HCT116 (cell line): ENCODE measurements at regions not wholly inside any gene's neighbourhood (a gene's known extent, or its start where the extent isn't known, plus 50 kb on each side); places are given as distances from the start of the nearest gene placed in this dataset.

Experiments used
- ATAC-seq: fragments of 200-7000 bp; cut with Tn5 transposase; 2 replicates; pipeline ENCODE4 v1.9.1; 2020; ENCODE audit warnings: mild to moderate bottlenecking, moderate library complexity
- BruUV-seq: library from RNA; stranded (reverse); fragments of 400-500 nt; replicated peaks from 2 replicates; lab custom pipeline; 2021; lab: Mats Ljungman, UMichigan
- CTCF ChIA-PET: fragments of 300-600 bp; sonication (Branson Sonifier 250); formaldehyde crosslinking; loops from one replicate; lab custom pipeline; 2021; ENCODE audit warnings: antibody characterized with exemption; lab: Charles Lee
- POLR2A ChIA-PET: fragments of 300-600, 350-600 bp; sonication (Branson Sonifier 250); formaldehyde crosslinking; loops from one replicate; lab custom pipeline; 2021; ENCODE audit warnings: antibody characterized with exemption; lab: Charles Lee
- RAD21 ChIA-PET, 2 experiments: fragments of 300-600 bp; sonication (Branson Sonifier 250); formaldehyde crosslinking; loops; one replicate each; lab custom pipeline; 2023; ENCODE audit warnings: low total read pairs in 2 of 2; ENCODE audit not compliant: uncharacterized antibody in 2 of 2, unreplicated experiment in 2 of 2, low non-redundant PET in 1 of 2; lab: Charles Lee
- DNase-seq: peaks from one replicate; pipeline ENCODE4 v3.0.0-alpha.2; 2010; ENCODE audit warnings: low read depth, low spot score
- H2AFZ ChIP-seq: fragments of 200-600 bp; shearing (Covaris generic), sonication (generic); 2 replicates; pipeline ENCODE4 v1.6.1; 2017; ENCODE audit warnings: low read depth, mixed run types, mixed read lengths, antibody characterized with exemption, low read length; ENCODE audit not compliant: poor library complexity, severe bottlenecking
- H3K27ac ChIP-seq: 2 replicates; pipeline ENCODE4 v1.5.1; 2012; ENCODE audit warnings: low read depth, low read length
- H3K27me3 ChIP-seq: fragments of 200-600 bp; sonication (generic); 2 replicates; pipeline ENCODE4 v1.6.1; 2016; ENCODE audit warnings: mixed run types, low read length, mixed read lengths; ENCODE audit not compliant: insufficient read depth
- H3K36me3 ChIP-seq, 2 experiments: fragments of 200-500 bp in 1 of 2; fragments of 200-600 bp in 1 of 2; sonication (Bioruptor generic) in 1 of 2; sonication (generic) in 1 of 2; 2 replicates each; pipeline versions ENCODE4 v1.5.1 to v1.6.1; 2014 to 2016; ENCODE audit warnings: low read length in 2 of 2, inconsistent platforms in 1 of 2, mixed read lengths in 1 of 2, mixed run types in 1 of 2; ENCODE audit not compliant: insufficient read depth in 2 of 2, control insufficient read depth in 1 of 2
- H3K4me1 ChIP-seq, 2 experiments: fragments of 200-600 bp in 1 of 2; sonication (generic) in 1 of 2; 2 replicates each; pipeline versions ENCODE4 v1.5.1 to v1.6.1; 2012 to 2017; ENCODE audit warnings: low read length in 2 of 2, inconsistent platforms in 1 of 2, mild to moderate bottlenecking in 1 of 2, mixed read lengths in 1 of 2, mixed run types in 1 of 2, moderate library complexity in 1 of 2; ENCODE audit not compliant: insufficient read depth in 2 of 2, control insufficient read depth in 1 of 2
- H3K4me2 ChIP-seq: fragments of 200-600 bp; sonication (generic); 2 replicates; pipeline ENCODE4 v1.6.1; 2017; ENCODE audit warnings: mixed run types, low read length, mixed read lengths
- H3K4me3 ChIP-seq, 2 experiments: fragments of 200-600 bp in 1 of 2; sonication (generic) in 1 of 2; replicated peaks in 1 of 2; 2 replicates each; pipeline ENCODE4 v1.5.1; 2011 to 2016; ENCODE audit warnings: low read length in 2 of 2, control low read depth in 1 of 2, low read depth in 1 of 2, mild to moderate bottlenecking in 1 of 2, mixed read lengths in 1 of 2, mixed run types in 1 of 2
- H3K79me2 ChIP-seq: fragments of 200-600 bp; sonication (generic); 2 replicates; pipeline ENCODE4 v1.6.1; 2017; ENCODE audit warnings: mild to moderate bottlenecking, mixed run types, low read length, moderate library complexity, mixed read lengths; ENCODE audit not compliant: insufficient read depth
- H3K9ac ChIP-seq: fragments of 200-600 bp; sonication (generic); 2 replicates; pipeline ENCODE4 v1.6.1; 2016; ENCODE audit warnings: low read length, mixed read lengths
- H3K9me2 ChIP-seq: fragments of 200-600 bp; sonication (generic), shearing (Covaris generic); 2 replicates; pipeline ENCODE4 v1.6.1; 2017; ENCODE audit warnings: mixed run types, mild to moderate bottlenecking, moderate library complexity; ENCODE audit not compliant: insufficient read depth
- H3K9me3 ChIP-seq, 2 experiments: fragments of 200-500 bp in 1 of 2; fragments of 200-600 bp in 1 of 2; sonication (Bioruptor generic) in 1 of 2; sonication (generic) in 1 of 2; 2 replicates each; pipeline ENCODE4 v1.6.1; 2014 to 2017; ENCODE audit warnings: low read length in 2 of 2, mixed read lengths in 2 of 2, inconsistent platforms in 1 of 2, low read depth in 1 of 2, mild to moderate bottlenecking in 1 of 2, mixed run types in 1 of 2, moderate library complexity in 1 of 2; ENCODE audit not compliant: control insufficient read depth in 1 of 2, insufficient read depth in 1 of 2
- H4K20me1 ChIP-seq: fragments of 200-600 bp; sonication (generic), shearing (Covaris generic); 2 replicates; pipeline ENCODE4 v1.6.1; 2017; ENCODE audit warnings: mixed run types, mild to moderate bottlenecking, moderate library complexity; ENCODE audit not compliant: insufficient read depth
- EGR1 ChIP-seq: IDR thresholded peaks from 2 replicates; pipeline ENCODE4 v1.6.1; 2012; ENCODE audit warnings: low read depth
- EZH2 ChIP-seq: fragments of 200-600 bp; sonication (generic); IDR thresholded peaks from 2 replicates; pipeline ENCODE4 v1.6.1; 2017; ENCODE audit warnings: antibody characterized with exemption, mixed run types
- POLR2A ChIP-seq: IDR thresholded peaks from 2 replicates; pipeline ENCODE4 v1.7.0; 2011; ENCODE audit warnings: borderline replicate concordance; ENCODE audit not compliant: insufficient read depth, insufficient read length; ENCODE audit errors: extremely low read depth
- POLR2AphosphoS5 ChIP-seq: IDR thresholded peaks from 2 replicates; pipeline ENCODE4 v1.6.1; 2011; ENCODE audit warnings: mild to moderate bottlenecking, low read depth, low read length, moderate library complexity
- YY1 ChIP-seq: IDR thresholded peaks from 2 replicates; pipeline ENCODE4 v1.6.1; 2011; ENCODE audit warnings: low read length, low read depth, moderate library complexity, mild to moderate bottlenecking; ENCODE audit not compliant: insufficient replicate concordance; ENCODE audit errors: extremely low read depth
- ZFX ChIP-seq: fragments of 450-650 bp; IDR thresholded peaks from 2 replicates; pipeline ENCODE4 v1.6.1; 2017
- intact Hi-C: fragments of 100-400 bp; cut with micrococcal nuclease; formaldehyde crosslinking; loops from 2 replicates; pipeline ENCODE4 v1.10.0; 2022
- TF ChIP-seq, protein P1 (sequence below): IDR thresholded peaks from 2 replicates; pipeline ENCODE4 v1.6.1; 2012; ENCODE audit warnings: low read depth

- Histone ChIP-seq H3K9me3 (no peaks in the 10 kb centered on the region), H3K27ac (no peak overlapping the region), H3K27me3 (peaks cover 16% of the 10 kb centered on the region; the same call in 1 of the 2 replicates), H3K4me1 (no peaks in the 10 kb centered on the region), H3K9ac (no peak overlapping the region), H3K4me3 (no peak overlapping the region)
- no TSS peak for BruUV-seq
- POLR2A ChIA-PET, result no interaction called here
- TF ChIP-seq, protein P1, sequence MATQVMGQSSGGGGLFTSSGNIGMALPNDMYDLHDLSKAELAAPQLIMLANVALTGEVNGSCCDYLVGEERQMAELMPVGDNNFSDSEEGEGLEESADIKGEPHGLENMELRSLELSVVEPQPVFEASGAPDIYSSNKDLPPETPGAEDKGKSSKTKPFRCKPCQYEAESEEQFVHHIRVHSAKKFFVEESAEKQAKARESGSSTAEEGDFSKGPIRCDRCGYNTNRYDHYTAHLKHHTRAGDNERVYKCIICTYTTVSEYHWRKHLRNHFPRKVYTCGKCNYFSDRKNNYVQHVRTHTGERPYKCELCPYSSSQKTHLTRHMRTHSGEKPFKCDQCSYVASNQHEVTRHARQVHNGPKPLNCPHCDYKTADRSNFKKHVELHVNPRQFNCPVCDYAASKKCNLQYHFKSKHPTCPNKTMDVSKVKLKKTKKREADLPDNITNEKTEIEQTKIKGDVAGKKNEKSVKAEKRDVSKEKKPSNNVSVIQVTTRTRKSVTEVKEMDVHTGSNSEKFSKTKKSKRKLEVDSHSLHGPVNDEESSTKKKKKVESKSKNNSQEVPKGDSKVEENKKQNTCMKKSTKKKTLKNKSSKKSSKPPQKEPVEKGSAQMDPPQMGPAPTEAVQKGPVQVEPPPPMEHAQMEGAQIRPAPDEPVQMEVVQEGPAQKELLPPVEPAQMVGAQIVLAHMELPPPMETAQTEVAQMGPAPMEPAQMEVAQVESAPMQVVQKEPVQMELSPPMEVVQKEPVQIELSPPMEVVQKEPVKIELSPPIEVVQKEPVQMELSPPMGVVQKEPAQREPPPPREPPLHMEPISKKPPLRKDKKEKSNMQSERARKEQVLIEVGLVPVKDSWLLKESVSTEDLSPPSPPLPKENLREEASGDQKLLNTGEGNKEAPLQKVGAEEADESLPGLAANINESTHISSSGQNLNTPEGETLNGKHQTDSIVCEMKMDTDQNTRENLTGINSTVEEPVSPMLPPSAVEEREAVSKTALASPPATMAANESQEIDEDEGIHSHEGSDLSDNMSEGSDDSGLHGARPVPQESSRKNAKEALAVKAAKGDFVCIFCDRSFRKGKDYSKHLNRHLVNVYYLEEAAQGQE, result no peak
- TF ChIP-seq POLR2A (no peak), ZFX (no peak), POLR2AphosphoS5 (no peak), YY1 (no peak), EZH2 (no peak), EGR1 (no peak)
- TF ChIP-seq, all 23 proteins: peak for 0
- no peaks in the 10 kb centered on the region for H3K79me2 ChIP-seq
- H2AFZ ChIP-seq, result no peak overlapping the region
- H3K36me3 ChIP-seq, result no peaks in the 10 kb centered on the region
- CTCF ChIA-PET, result no interaction called here
- DNase-seq (no peak), ATAC-seq (no peak)
- RAD21 ChIA-PET, result no interaction called here
- H4K20me1 ChIP-seq, result no peaks in the 10 kb centered on the region
- no peaks in the 10 kb centered on the region for H3K9me2 ChIP-seq
- no peak overlapping the region for H3K4me2 ChIP-seq
- intact Hi-C loops, result no loop called here
These were observed 470.6 kb upstream of the HS6ST1 start for GRCh38 chr2:128789221-128789620.
